Activated T-helper 2 cell treated with anti-CD3 and anti-CD28 coated beads, Interferon-gamma antibody, Interleukin-2, Interleukin-4, amounts not matched to agents 10 μg/mL and 5 μg/mL and 100 μg/mL, durations not matched to agents 14 hours and 24 hours and 36 hours (primary cell): ENCODE measurements at regions not wholly inside any gene's neighbourhood (a gene's known extent, or its start where the extent isn't known, plus 50 kb on each side); places are given as distances from the start of the nearest gene placed in this dataset.

Experiments
- DNase-seq: peaks from one replicate; pipeline ENCODE4 v3.0.0; 2021; ENCODE audit warnings: low spot score
- H3K27ac Mint-ChIP-seq: one replicate; pipeline ENCODE4 v1.8.0; 2021; ENCODE audit warnings: mixed read lengths
- H3K27me3 Mint-ChIP-seq: one replicate; pipeline ENCODE4 v1.8.0; 2021; ENCODE audit warnings: low read depth, mixed read lengths
- H3K36me3 Mint-ChIP-seq: one replicate; pipeline ENCODE4 v1.8.0; 2021; ENCODE audit warnings: low read depth, mixed read lengths
- H3K4me1 Mint-ChIP-seq: one replicate; pipeline ENCODE4 v1.8.0; 2021; ENCODE audit warnings: low read depth, mixed read lengths
- H3K4me3 Mint-ChIP-seq: one replicate; pipeline ENCODE4 v1.8.0; 2021; ENCODE audit warnings: low read depth, mild to moderate bottlenecking, moderate library complexity, mixed read lengths
- H3K9me3 Mint-ChIP-seq: one replicate; pipeline ENCODE4 v1.8.0; 2021; ENCODE audit warnings: mixed read lengths
- intact Hi-C: fragments of 100-400 bp; cut with micrococcal nuclease; formaldehyde crosslinking; loops from one replicate; pipeline ENCODE4 v1.15.1; 2023

GRCh38 chr6:146879406-146880117 lies 280.8 kb downstream of the ADGB start:
- Mint-ChIP-seq H3K4me3 (no peak overlapping the region), H3K4me1 (peaks cover 22% of the 10 kb centered on the region), H3K27me3 (no peaks in the 10 kb centered on the region), H3K9me3 (no peaks in the 10 kb centered on the region), H3K36me3 (no peaks in the 10 kb centered on the region), H3K27ac (no peak overlapping the region)
- DNase-seq, result no peak
- intact Hi-C loops, result loop anchor here (5.0 kb wide), 1 partner anchor 33 kb away; no protein-coding TSS in a partner anchor

- no peak overlapping the region for H3K4me3 Mint-ChIP-seq
Measured at GRCh38 chr6:146881228-146882181, 282.7 kb downstream of the ADGB start.

GRCh38 chr6:146883640-146884531 lies 285.1 kb downstream of the ADGB start:
- Mint-ChIP-seq H3K36me3 (no peaks in the 10 kb centered on the region), H3K9me3 (no peaks in the 10 kb centered on the region), H3K27me3 (no peaks in the 10 kb centered on the region), H3K27ac (no peak overlapping the region), H3K4me3 (no peak overlapping the region), H3K4me1 (no peaks in the 10 kb centered on the region)
- no peak for DNase-seq
- intact Hi-C loops, result no loop called here

More at GRCh38 chr6:146881228-146882181, 282.7 kb downstream of the ADGB start:
- no peaks in the 10 kb centered on the region for H3K27me3 Mint-ChIP-seq
- no peaks in the 10 kb centered on the region for H3K36me3 Mint-ChIP-seq
- intact Hi-C loops, result no loop called here
- DNase-seq, result no peak
- no peak overlapping the region for H3K27ac Mint-ChIP-seq
- H3K4me1 Mint-ChIP-seq, result peaks cover 13% of the 10 kb centered on the region
- no peaks in the 10 kb centered on the region for H3K9me3 Mint-ChIP-seq

GRCh38 chr6:146884728-146885127 lies 286.0 kb downstream of the ADGB start:
- H3K4me3 Mint-ChIP-seq, result no peak overlapping the region
- no peak for DNase-seq
- no peaks in the 10 kb centered on the region for H3K36me3 Mint-ChIP-seq
- intact Hi-C loops, result no loop called here
- H3K27ac Mint-ChIP-seq, result no peak overlapping the region
- H3K9me3 Mint-ChIP-seq, result no peaks in the 10 kb centered on the region
- H3K4me1 Mint-ChIP-seq, result no peaks in the 10 kb centered on the region
- no peaks in the 10 kb centered on the region for H3K27me3 Mint-ChIP-seq

- H3K4me3 Mint-ChIP-seq, result no peak overlapping the region
- no peaks in the 10 kb centered on the region for H3K9me3 Mint-ChIP-seq
- no peak overlapping the region for H3K27ac Mint-ChIP-seq
- H3K36me3 Mint-ChIP-seq, result no peaks in the 10 kb centered on the region
- no peaks in the 10 kb centered on the region for H3K27me3 Mint-ChIP-seq
- H3K4me1 Mint-ChIP-seq, result no peaks in the 10 kb centered on the region
- intact Hi-C loops, result no loop called here
- DNase-seq, result no peak
Measured at GRCh38 chr6:146885708-146886457, 287.1 kb downstream of the ADGB start.

- no peaks in the 10 kb centered on the region for H3K27me3 Mint-ChIP-seq
- no peaks in the 10 kb centered on the region for H3K9me3 Mint-ChIP-seq
- H3K4me3 Mint-ChIP-seq, result no peak overlapping the region
- H3K36me3 Mint-ChIP-seq, result no peaks in the 10 kb centered on the region
- H3K27ac Mint-ChIP-seq, result no peak overlapping the region
- H3K4me1 Mint-ChIP-seq, result no peaks in the 10 kb centered on the region
- DNase-seq, result no peak
- intact Hi-C loops, result no loop called here
Measured at GRCh38 chr6:146886587-146887446, 288.0 kb downstream of the ADGB start.

- Mint-ChIP-seq H3K9me3 (no peaks in the 10 kb centered on the region), H3K27me3 (no peaks in the 10 kb centered on the region), H3K27ac (no peak overlapping the region), H3K4me3 (no peak overlapping the region), H3K4me1 (peaks cover 5% of the 10 kb centered on the region), H3K36me3 (no peaks in the 10 kb centered on the region)
- intact Hi-C loops, result no loop called here
- DNase-seq, result no peak
Measured at GRCh38 chr6:146887447-146888077, 288.8 kb downstream of the ADGB start.

- intact Hi-C loops, result no loop called here
Measured at GRCh38 chr6:146889303-146889702, 290.5 kb downstream of the ADGB start.

GRCh38 chr6:146890172-146890571 lies 291.4 kb downstream of the ADGB start:
- peaks cover 7% of the 10 kb centered on the region for H3K4me1 Mint-ChIP-seq
- H3K4me3 Mint-ChIP-seq, result no peak overlapping the region
- no peaks in the 10 kb centered on the region for H3K36me3 Mint-ChIP-seq
- intact Hi-C loops, result no loop called here
- no peaks in the 10 kb centered on the region for H3K9me3 Mint-ChIP-seq
- DNase-seq, result no peak
- H3K27me3 Mint-ChIP-seq, result peaks cover 2% of the 10 kb centered on the region
- no peak overlapping the region for H3K27ac Mint-ChIP-seq

More at GRCh38 chr6:146889303-146889702, 290.5 kb downstream of the ADGB start:
- no peaks in the 10 kb centered on the region for H3K9me3 Mint-ChIP-seq
- no peaks in the 10 kb centered on the region for H3K27me3 Mint-ChIP-seq
- no peaks in the 10 kb centered on the region for H3K36me3 Mint-ChIP-seq
- peaks cover 7% of the 10 kb centered on the region for H3K4me1 Mint-ChIP-seq
- no peak overlapping the region for H3K4me3 Mint-ChIP-seq
- no peak for DNase-seq
- H3K27ac Mint-ChIP-seq, result no peak overlapping the region

- peaks cover 7% of the 10 kb centered on the region for H3K4me1 Mint-ChIP-seq
- H3K36me3 Mint-ChIP-seq, result no peaks in the 10 kb centered on the region
- DNase-seq, result no peak
- intact Hi-C loops, result no loop called here
- no peaks in the 10 kb centered on the region for H3K9me3 Mint-ChIP-seq
- no peak overlapping the region for H3K27ac Mint-ChIP-seq
- H3K27me3 Mint-ChIP-seq, result peaks cover 2% of the 10 kb centered on the region
- H3K4me3 Mint-ChIP-seq, result no peak overlapping the region
Measured at GRCh38 chr6:146890644-146891434, 292.1 kb downstream of the ADGB start.
